ENCODE measurements at regions not wholly inside any gene's neighbourhood (a gene's known extent, or its start where the extent isn't known, plus 50 kb on each side); places are given as distances from the start of the nearest gene placed in this dataset.

DNA sequence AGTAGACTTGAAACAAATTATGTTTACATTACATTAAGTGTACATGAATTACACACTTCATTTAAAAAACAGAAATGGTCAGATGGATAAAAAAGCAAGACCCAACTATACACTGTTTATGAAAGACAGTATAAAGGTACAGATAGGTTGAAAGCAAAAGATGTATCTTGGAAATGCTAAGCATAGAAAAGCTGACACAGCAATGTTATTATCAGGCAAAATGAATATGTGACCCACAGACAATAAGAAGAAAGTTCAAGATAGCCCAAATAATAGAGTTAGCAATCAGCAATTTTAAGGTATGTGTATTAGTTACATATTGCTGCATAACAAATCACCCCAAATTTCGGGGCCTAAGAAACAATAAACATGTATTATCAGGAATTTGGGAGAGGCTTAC is 153.5 kb downstream of the DHRS2 start:
- TF ChIP-seq, protein P1, sequence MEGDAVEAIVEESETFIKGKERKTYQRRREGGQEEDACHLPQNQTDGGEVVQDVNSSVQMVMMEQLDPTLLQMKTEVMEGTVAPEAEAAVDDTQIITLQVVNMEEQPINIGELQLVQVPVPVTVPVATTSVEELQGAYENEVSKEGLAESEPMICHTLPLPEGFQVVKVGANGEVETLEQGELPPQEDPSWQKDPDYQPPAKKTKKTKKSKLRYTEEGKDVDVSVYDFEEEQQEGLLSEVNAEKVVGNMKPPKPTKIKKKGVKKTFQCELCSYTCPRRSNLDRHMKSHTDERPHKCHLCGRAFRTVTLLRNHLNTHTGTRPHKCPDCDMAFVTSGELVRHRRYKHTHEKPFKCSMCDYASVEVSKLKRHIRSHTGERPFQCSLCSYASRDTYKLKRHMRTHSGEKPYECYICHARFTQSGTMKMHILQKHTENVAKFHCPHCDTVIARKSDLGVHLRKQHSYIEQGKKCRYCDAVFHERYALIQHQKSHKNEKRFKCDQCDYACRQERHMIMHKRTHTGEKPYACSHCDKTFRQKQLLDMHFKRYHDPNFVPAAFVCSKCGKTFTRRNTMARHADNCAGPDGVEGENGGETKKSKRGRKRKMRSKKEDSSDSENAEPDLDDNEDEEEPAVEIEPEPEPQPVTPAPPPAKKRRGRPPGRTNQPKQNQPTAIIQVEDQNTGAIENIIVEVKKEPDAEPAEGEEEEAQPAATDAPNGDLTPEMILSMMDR (conservative IDR thresholded peaks at IDR 0.05) = no peak

DNA sequence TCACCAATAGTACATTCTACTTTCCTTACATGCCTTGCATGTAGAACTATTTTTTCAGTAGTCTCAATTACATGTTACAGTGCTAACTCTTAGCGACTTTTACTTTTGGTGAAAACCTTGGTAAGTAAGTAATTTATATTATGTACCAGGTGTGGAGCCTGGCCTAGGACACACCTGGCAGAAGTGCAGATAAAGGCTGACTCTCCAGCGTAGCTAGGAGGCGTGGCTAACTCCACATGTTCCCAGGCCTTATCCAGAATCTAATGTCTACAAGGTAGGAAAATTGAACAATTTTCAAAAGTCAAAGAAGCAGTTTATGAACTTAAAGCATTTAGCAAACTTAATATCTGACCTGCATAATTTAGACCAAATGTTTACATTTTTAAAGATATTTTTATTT is 157.4 kb downstream of the DHRS2 start:
- TF ChIP-seq, protein P1 (conservative IDR thresholded peaks at IDR 0.05) = no peak
- H3K27ac ChIP-seq = no peak overlapping the region

More for the DNA sequence above, 153.5 kb downstream of the DHRS2 start:
- H3K27ac ChIP-seq = no peak overlapping the region

DNA sequence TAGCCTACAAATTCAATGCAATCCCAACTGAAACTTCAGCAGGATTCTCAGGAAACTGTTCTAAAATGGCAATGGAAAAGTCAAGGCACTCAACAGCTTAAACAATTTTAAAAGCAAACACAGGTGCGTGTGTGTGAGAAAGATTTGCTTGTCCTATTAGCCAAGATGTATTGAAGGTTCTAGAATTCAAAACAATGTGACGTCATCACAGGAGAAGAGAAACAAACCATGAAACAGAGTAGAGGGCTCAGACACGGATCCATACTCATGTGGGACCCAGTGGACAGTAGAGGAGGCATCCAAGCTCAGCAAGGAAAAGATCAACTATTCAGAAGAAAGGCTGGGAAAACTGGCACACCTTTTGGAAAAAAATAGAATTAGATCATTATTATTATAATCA is 152.8 kb upstream of the DHRS4 start:
- no peak overlapping the region for H3K27ac ChIP-seq
- TF ChIP-seq, protein P1 (conservative IDR thresholded peaks at IDR 0.05) = no peak

DNA sequence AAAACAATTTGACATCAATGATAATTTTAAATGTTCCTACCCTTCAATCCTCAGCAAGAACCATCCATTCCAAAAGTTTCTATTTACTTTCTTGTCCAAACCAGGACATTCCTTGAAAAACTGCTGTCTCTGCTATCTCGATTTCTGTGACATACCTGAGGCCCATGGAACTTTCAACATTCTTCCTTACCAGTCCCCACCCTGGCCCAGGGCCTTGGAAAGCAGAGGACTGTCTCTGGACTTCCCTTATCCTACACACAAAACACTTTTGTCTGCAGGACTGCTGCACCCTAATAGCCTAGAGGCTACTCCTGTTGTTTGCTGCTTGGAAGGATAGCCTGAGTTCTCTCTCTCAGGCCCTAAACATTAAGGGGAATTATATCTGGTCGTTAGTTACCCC is 151.8 kb upstream of the DHRS4 start:
- H3K27ac ChIP-seq = no peak overlapping the region
- TF ChIP-seq, protein P1 (conservative IDR thresholded peaks at IDR 0.05) = no peak

DNA sequence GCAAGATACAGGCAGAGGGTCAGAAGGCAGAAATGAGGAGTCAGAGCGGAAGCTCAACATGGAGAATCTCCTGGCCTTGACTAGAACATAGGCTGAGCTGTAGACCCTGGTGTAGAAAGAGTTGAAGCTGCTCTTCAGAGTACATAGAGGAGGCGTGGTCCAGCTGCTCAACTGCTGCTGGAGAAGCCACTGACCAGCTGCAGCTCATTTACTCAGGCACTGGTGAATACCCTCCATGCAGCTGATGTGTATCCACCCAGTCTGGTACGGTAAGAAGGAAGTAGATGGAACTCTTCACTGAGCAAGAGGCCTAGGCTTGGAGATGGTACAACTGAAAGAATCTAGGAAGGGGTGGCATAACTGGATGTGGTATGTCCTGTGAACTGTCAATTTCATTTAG is 148.8 kb upstream of the DHRS4 start:
- H3K27ac ChIP-seq = no peak overlapping the region
- TF ChIP-seq, protein P1 (conservative IDR thresholded peaks at IDR 0.05) = no peak

DNA sequence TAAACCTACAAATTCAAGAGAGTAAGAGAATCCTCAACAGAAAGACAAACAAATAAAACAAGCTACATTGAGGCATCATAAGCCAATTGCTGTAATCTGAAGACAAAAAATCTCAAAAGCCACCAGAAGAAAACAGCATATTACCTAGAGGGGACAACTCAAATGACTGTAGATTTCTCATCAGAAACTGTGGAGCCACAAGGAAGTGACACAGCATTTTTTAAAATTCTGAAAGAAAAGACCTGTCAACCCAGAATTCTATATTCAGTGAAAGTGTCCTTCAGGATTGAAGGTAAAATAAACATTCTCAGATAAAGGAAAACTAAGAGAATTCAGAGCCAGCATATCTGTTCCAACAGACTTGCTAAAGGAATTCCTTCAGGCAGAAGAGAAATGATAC is 147.8 kb upstream of the DHRS4 start:
- TF ChIP-seq, protein P1 (conservative IDR thresholded peaks at IDR 0.05) = no peak
- H3K27ac ChIP-seq = no peak overlapping the region

DNA sequence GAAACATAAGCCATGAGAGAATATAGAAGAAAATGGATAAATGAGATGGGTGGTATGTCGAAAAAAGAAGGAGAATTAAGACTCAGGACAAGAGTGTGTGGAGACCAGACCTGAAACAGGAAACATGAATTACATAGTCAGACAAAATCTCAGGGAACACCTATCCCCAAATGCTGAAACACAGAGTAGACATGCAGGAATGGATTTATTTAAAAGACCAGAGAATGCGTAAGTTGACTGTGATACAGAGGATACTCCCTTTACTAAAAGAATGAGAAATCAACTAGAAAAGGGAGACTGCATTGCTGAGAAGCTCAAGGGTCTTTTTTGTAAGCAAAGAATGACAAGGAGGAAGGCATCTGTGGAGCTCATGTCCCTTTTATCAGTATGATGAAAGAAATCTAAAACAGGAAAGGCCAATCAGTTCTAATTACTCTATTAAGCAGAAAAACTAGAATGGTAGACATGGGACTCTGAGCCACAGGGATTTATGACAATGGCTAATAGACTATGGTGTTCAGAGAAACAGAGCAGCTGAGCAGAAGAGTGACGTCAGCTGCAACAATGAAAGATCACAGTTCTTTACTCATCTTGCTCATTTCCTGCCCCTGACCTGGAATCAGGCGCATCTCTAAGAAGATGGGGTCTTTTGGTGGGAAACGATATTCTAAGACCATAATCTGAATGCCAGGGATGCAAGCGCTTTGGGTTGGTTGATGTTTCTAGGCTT is 138.9 kb upstream of the DHRS4 start:
- TF ChIP-seq, protein P1 (conservative IDR thresholded peaks at IDR 0.05) = no peak
- no peak overlapping the region for H3K27ac ChIP-seq

Data from VCaP (cell line).